ENCODE measurements at regions not wholly inside any gene's neighbourhood (a gene's known extent, or its start where the extent isn't known, plus 50 kb on each side); places are given as distances from the start of the nearest gene placed in this dataset.

DNA sequence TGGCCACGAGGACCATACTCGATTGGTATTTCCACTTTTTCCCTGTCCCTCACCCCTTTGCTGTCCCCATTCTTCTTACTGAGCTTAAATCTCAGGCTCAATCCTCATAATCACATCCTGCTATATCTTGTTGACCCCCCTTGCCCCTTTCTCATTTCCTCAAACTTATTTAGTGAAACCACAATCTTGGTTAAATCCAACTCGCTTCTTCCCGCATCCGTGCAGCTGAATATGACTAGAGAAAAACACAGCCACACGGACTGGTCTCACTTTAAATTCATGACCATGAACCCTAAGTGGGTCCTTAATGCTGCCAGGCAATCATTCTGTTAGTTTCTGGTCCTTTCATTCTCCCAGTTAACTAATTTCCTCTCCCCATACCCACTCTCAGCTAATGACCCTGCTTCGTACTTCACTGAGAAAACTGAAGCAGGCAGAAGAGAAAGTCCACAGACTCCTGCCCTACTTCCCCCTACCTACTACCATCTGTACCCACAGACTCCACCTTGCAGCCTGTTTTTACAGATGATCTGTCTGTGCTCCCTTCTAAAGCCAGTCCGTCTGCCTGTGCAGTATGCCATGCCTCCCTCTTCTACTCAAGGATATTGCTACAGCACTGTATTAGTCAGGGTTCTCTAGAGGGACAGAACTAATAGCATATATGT is 96.8 kb upstream of the LMO4 start:
- H3K4me3 ChIP-seq: no peak overlapping the region
- no peak for DNase-seq (ENCODE audit: low spot score)
- H2AFZ ChIP-seq: no peak overlapping the region
- no peak overlapping the region for H3K4me2 ChIP-seq
- no peaks in the 10 kb centered on the region for H4K20me1 ChIP-seq (replicated peaks; ENCODE audit: insufficient read depth)
- Mint-ChIP-seq H3K4me3 (no peak overlapping the region), H3K9me3 (no peaks in the 10 kb centered on the region), H3K27ac (no peak overlapping the region), H3K36me3 (ENCODE audit: low read depth) (no peaks in the 10 kb centered on the region), H3K4me1 (no peaks in the 10 kb centered on the region), H3K27me3 (ENCODE audit: insufficient read depth, low read depth, poor library complexity) (no peaks in the 10 kb centered on the region)
- no peak overlapping the region for H3K27ac ChIP-seq (ENCODE audit: low read depth)
- no peaks in the 10 kb centered on the region for H3K36me3 ChIP-seq (ENCODE audit: insufficient read depth)
- H3K79me2 ChIP-seq (replicated peaks; ENCODE audit: insufficient read depth): no peaks in the 10 kb centered on the region
- TF ChIP-seq, protein P1, sequence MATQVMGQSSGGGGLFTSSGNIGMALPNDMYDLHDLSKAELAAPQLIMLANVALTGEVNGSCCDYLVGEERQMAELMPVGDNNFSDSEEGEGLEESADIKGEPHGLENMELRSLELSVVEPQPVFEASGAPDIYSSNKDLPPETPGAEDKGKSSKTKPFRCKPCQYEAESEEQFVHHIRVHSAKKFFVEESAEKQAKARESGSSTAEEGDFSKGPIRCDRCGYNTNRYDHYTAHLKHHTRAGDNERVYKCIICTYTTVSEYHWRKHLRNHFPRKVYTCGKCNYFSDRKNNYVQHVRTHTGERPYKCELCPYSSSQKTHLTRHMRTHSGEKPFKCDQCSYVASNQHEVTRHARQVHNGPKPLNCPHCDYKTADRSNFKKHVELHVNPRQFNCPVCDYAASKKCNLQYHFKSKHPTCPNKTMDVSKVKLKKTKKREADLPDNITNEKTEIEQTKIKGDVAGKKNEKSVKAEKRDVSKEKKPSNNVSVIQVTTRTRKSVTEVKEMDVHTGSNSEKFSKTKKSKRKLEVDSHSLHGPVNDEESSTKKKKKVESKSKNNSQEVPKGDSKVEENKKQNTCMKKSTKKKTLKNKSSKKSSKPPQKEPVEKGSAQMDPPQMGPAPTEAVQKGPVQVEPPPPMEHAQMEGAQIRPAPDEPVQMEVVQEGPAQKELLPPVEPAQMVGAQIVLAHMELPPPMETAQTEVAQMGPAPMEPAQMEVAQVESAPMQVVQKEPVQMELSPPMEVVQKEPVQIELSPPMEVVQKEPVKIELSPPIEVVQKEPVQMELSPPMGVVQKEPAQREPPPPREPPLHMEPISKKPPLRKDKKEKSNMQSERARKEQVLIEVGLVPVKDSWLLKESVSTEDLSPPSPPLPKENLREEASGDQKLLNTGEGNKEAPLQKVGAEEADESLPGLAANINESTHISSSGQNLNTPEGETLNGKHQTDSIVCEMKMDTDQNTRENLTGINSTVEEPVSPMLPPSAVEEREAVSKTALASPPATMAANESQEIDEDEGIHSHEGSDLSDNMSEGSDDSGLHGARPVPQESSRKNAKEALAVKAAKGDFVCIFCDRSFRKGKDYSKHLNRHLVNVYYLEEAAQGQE (IDR thresholded peaks at IDR 0.05; ENCODE audit: unreplicated experiment): no peak
- TF ChIP-seq EZH2 (IDR thresholded peaks at IDR 0.05; ENCODE audit: low read depth, unreplicated experiment): no peak
- H3F3A ChIP-seq (replicated peaks; ENCODE audit: low read depth): no peaks in the 10 kb centered on the region
- ATAC-seq: no peak
- no peaks in the 10 kb centered on the region for H3K4me1 ChIP-seq (ENCODE audit: insufficient read depth)
- peaks cover 3% of the 10 kb centered on the region; the same call in 1 of the 2 replicates for H3K9me2 ChIP-seq (ENCODE audit: insufficient read depth)
- H3K27me3 ChIP-seq (ENCODE audit: insufficient read depth): no peaks in the 10 kb centered on the region

GRCh38 chr1:87236585-87236984 is 92.1 kb upstream of the LMO4 start:
- no peak overlapping the region for H3K27ac Mint-ChIP-seq
- Histone ChIP-seq H3K36me3 (ENCODE audit: insufficient read depth) (no peaks in the 10 kb centered on the region), H4K20me1 (replicated peaks; ENCODE audit: insufficient read depth) (no peaks in the 10 kb centered on the region), H3K4me2 (no peak overlapping the region), H3K9me2 (ENCODE audit: insufficient read depth) (peaks cover 17% of the 10 kb centered on the region), H3K27ac (ENCODE audit: low read depth) (no peak overlapping the region), H3K4me1 (ENCODE audit: insufficient read depth) (no peaks in the 10 kb centered on the region), H3K27me3 (ENCODE audit: insufficient read depth) (no peaks in the 10 kb centered on the region), H3K4me3 (no peak overlapping the region), H3F3A (replicated peaks; ENCODE audit: low read depth) (no peaks in the 10 kb centered on the region), H3K79me2 (replicated peaks; ENCODE audit: insufficient read depth) (no peaks in the 10 kb centered on the region), H2AFZ (no peak overlapping the region)
- ATAC-seq: no peak
- peaks cover 4% of the 10 kb centered on the region for H3K27me3 Mint-ChIP-seq (ENCODE audit: insufficient read depth, low read depth, poor library complexity)
- peaks cover 4% of the 10 kb centered on the region for H3K4me1 Mint-ChIP-seq
- no peaks in the 10 kb centered on the region for H3K9me3 Mint-ChIP-seq
- DNase-seq (ENCODE audit: low spot score): no peak
- no peaks in the 10 kb centered on the region for H3K36me3 Mint-ChIP-seq (ENCODE audit: low read depth)
- H3K4me3 Mint-ChIP-seq: no peak overlapping the region
- TF ChIP-seq CREB1 (CRISPR knock-in tag; IDR thresholded peaks at IDR 0.05; ENCODE audit: low read depth) (no peak), JUNB (IDR thresholded peaks at IDR 0.05; ENCODE audit: unreplicated experiment) (no peak), EZH2phosphoT487 (IDR thresholded peaks at IDR 0.05; ENCODE audit: unreplicated experiment) (no peak), EZH2 (IDR thresholded peaks at IDR 0.05; ENCODE audit: low read depth, unreplicated experiment) (no peak), STAT1 (IDR thresholded peaks at IDR 0.05; ENCODE audit: unreplicated experiment) (no peak)
- TF ChIP-seq, protein P2, sequence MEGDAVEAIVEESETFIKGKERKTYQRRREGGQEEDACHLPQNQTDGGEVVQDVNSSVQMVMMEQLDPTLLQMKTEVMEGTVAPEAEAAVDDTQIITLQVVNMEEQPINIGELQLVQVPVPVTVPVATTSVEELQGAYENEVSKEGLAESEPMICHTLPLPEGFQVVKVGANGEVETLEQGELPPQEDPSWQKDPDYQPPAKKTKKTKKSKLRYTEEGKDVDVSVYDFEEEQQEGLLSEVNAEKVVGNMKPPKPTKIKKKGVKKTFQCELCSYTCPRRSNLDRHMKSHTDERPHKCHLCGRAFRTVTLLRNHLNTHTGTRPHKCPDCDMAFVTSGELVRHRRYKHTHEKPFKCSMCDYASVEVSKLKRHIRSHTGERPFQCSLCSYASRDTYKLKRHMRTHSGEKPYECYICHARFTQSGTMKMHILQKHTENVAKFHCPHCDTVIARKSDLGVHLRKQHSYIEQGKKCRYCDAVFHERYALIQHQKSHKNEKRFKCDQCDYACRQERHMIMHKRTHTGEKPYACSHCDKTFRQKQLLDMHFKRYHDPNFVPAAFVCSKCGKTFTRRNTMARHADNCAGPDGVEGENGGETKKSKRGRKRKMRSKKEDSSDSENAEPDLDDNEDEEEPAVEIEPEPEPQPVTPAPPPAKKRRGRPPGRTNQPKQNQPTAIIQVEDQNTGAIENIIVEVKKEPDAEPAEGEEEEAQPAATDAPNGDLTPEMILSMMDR (conservative IDR thresholded peaks at IDR 0.05; ENCODE audit: low read depth in 2 of 2): no peak
- TF ChIP-seq, protein P3, sequence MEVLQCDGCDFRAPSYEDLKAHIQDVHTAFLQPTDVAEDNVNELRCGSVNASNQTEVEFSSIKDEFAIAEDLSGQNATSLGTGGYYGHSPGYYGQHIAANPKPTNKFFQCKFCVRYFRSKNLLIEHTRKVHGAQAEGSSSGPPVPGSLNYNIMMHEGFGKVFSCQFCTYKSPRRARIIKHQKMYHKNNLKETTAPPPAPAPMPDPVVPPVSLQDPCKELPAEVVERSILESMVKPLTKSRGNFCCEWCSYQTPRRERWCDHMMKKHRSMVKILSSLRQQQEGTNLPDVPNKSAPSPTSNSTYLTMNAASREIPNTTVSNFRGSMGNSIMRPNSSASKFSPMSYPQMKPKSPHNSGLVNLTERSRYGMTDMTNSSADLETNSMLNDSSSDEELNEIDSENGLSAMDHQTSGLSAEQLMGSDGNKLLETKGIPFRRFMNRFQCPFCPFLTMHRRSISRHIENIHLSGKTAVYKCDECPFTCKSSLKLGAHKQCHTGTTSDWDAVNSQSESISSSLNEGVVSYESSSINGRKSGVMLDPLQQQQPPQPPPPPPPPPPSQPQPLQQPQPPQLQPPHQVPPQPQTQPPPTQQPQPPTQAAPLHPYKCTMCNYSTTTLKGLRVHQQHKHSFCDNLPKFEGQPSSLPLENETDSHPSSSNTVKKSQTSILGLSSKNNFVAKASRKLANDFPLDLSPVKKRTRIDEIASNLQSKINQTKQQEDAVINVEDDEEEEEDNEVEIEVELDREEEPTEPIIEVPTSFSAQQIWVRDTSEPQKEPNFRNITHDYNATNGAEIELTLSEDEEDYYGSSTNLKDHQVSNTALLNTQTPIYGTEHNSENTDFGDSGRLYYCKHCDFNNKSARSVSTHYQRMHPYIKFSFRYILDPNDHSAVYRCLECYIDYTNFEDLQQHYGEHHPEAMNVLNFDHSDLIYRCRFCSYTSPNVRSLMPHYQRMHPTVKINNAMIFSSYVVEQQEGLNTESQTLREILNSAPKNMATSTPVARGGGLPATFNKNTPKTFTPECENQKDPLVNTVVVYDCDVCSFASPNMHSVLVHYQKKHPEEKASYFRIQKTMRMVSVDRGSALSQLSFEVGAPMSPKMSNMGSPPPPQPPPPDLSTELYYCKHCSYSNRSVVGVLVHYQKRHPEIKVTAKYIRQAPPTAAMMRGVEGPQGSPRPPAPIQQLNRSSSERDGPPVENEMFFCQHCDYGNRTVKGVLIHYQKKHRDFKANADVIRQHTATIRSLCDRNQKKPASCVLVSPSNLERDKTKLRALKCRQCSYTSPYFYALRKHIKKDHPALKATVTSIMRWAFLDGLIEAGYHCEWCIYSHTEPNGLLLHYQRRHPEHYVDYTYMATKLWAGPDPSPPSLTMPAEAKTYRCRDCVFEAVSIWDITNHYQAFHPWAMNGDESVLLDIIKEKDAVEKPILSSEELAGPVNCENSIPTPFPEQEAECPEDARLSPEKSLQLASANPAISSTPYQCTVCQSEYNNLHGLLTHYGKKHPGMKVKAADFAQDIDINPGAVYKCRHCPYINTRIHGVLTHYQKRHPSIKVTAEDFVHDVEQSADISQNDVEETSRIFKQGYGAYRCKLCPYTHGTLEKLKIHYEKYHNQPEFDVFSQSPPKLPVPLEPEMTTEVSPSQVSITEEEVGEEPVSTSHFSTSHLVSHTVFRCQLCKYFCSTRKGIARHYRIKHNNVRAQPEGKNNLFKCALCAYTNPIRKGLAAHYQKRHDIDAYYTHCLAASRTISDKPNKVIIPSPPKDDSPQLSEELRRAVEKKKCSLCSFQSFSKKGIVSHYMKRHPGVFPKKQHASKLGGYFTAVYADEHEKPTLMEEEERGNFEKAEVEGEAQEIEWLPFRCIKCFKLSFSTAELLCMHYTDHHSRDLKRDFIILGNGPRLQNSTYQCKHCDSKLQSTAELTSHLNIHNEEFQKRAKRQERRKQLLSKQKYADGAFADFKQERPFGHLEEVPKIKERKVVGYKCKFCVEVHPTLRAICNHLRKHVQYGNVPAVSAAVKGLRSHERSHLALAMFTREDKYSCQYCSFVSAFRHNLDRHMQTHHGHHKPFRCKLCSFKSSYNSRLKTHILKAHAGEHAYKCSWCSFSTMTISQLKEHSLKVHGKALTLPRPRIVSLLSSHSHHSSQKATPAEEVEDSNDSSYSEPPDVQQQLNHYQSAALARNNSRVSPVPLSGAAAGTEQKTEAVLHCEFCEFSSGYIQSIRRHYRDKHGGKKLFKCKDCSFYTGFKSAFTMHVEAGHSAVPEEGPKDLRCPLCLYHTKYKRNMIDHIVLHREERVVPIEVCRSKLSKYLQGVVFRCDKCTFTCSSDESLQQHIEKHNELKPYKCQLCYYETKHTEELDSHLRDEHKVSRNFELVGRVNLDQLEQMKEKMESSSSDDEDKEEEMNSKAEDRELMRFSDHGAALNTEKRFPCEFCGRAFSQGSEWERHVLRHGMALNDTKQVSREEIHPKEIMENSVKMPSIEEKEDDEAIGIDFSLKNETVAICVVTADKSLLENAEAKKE (CRISPR knock-in tag; IDR thresholded peaks at IDR 0.05): no peak

All from GM23338 (cell line).